CD4-positive, CD25-positive, alpha-beta regulatory T cell (primary cell): ENCODE measurements at regions not wholly inside any gene's neighbourhood (a gene's known extent, or its start where the extent isn't known, plus 50 kb on each side); places are given as distances from the start of the nearest gene placed in this dataset.

Experiments
- ATAC-seq, 2 donors: fragments of 150-1000 bp; cut with Tn5 transposase; one replicate each; pipeline ENCODE4 v1.10.0; 2021; ENCODE audit warnings: low read depth in 2 of 2, moderate number of reproducible peaks in 2 of 2, moderate library complexity in 1 of 2
- DNase-seq, 3 donors: peaks; one replicate each; pipeline versions ENCODE4 v3.0.0 to v3.0.0-alpha.2; 2012 to 2022; ENCODE audit warnings: mixed read lengths in 1 of 3
- H3K27ac ChIP-seq: one replicate; pipeline ENCODE4 v1.7.0; 2013; ENCODE audit warnings: mild to moderate bottlenecking, low read length; ENCODE audit not compliant: insufficient read depth, poor library complexity, severe bottlenecking
- H3K27me3 ChIP-seq: one replicate; pipeline ENCODE4 v1.7.0; 2013; ENCODE audit warnings: low read length; ENCODE audit not compliant: control insufficient read depth, insufficient read depth
- H3K36me3 ChIP-seq: one replicate; pipeline ENCODE4 v1.7.0; 2013; ENCODE audit warnings: mild to moderate bottlenecking, low read length, moderate library complexity; ENCODE audit not compliant: control insufficient read depth, insufficient read depth
- H3K4me1 ChIP-seq: 2 replicates; pipeline ENCODE4 v1.7.0; 2013; ENCODE audit warnings: mild to moderate bottlenecking, low read length; ENCODE audit not compliant: insufficient read depth, control insufficient read depth, poor library complexity, severe bottlenecking
- H3K4me3 ChIP-seq: one replicate; pipeline ENCODE4 v1.7.0; 2013; ENCODE audit warnings: low read depth, mild to moderate bottlenecking, low read length, moderate library complexity
- H3K9me3 ChIP-seq, 2 experiments: 1 replicate in 1 of 2; 2 replicates in 1 of 2; pipeline ENCODE4 v1.7.0; 2013; ENCODE audit warnings: low read length in 2 of 2, mild to moderate bottlenecking in 1 of 2, moderate library complexity in 1 of 2; ENCODE audit not compliant: control insufficient read depth in 2 of 2
- H3K27ac Mint-ChIP-seq, 3 donors: one replicate each; pipeline ENCODE4 v1.8.0; 2020 to 2022; ENCODE audit warnings: mild to moderate bottlenecking in 3 of 3, mixed read lengths in 3 of 3, moderate library complexity in 2 of 3
- H3K27me3 Mint-ChIP-seq: one replicate; pipeline ENCODE4 v1.8.0; 2022; ENCODE audit warnings: mild to moderate bottlenecking, mixed read lengths
- H3K36me3 Mint-ChIP-seq: one replicate; pipeline ENCODE4 v1.8.0; 2020; ENCODE audit warnings: mixed read lengths
- H3K4me1 Mint-ChIP-seq, 4 donors: one replicate each; pipeline ENCODE4 v1.8.0; 2020 to 2022; ENCODE audit warnings: mixed read lengths in 4 of 4, mild to moderate bottlenecking in 1 of 4
- H3K4me3 Mint-ChIP-seq, 4 donors: one replicate each; pipeline ENCODE4 v1.8.0; 2020 to 2022; ENCODE audit warnings: mild to moderate bottlenecking in 4 of 4, mixed read lengths in 4 of 4, moderate library complexity in 3 of 4
- H3K9me3 Mint-ChIP-seq, 7 donors: one replicate each; pipeline ENCODE4 v1.8.0; 2020 to 2022; ENCODE audit warnings: mixed read lengths in 7 of 7, mild to moderate bottlenecking in 3 of 7, moderate library complexity in 2 of 7

GRCh38 chr9:79120941-79121340 is 450.8 kb upstream of the TLE4 start:
- peaks cover 0 to 10% (median 1%) of the 10 kb centered on the region in 7 donors for H3K9me3 Mint-ChIP-seq
- H3K4me3 ChIP-seq: no peak overlapping the region
- DNase-seq (no peak), ATAC-seq (no peak)
- no peak overlapping the region for H3K27ac ChIP-seq
- no peaks in the 10 kb centered on the region for H3K9me3 ChIP-seq
- H3K4me3 Mint-ChIP-seq: no peak overlapping the region
- H3K36me3 Mint-ChIP-seq: no peaks in the 10 kb centered on the region
- H3K36me3 ChIP-seq: no peaks in the 10 kb centered on the region
- H3K4me1 Mint-ChIP-seq: no peaks in the 10 kb centered on the region
- H3K27ac Mint-ChIP-seq: no peak overlapping the region
- H3K27me3 Mint-ChIP-seq: no peaks in the 10 kb centered on the region
- H3K27me3 ChIP-seq: no peaks in the 10 kb centered on the region
- no peaks in the 10 kb centered on the region for H3K4me1 ChIP-seq

- DNase-seq (no peak), ATAC-seq (no peak)
- Mint-ChIP-seq H3K9me3 (peaks cover 0 to 10% (median 1%) of the 10 kb centered on the region in 7 donors), H3K4me3 (no peak overlapping the region), H3K27ac (no peak overlapping the region), H3K27me3 (no peaks in the 10 kb centered on the region), H3K4me1 (no peaks in the 10 kb centered on the region), H3K36me3 (no peaks in the 10 kb centered on the region)
- H3K27me3 ChIP-seq: no peaks in the 10 kb centered on the region
- no peaks in the 10 kb centered on the region for H3K4me1 ChIP-seq
- no peaks in the 10 kb centered on the region for H3K9me3 ChIP-seq
- no peak overlapping the region for H3K4me3 ChIP-seq
- H3K36me3 ChIP-seq: no peaks in the 10 kb centered on the region
- H3K27ac ChIP-seq: no peak overlapping the region
Observed at GRCh38 chr9:79123415-79123814, 448.4 kb upstream of the TLE4 start.

- ATAC-seq (no peak), DNase-seq (no peak)
- Mint-ChIP-seq H3K27ac (no peak overlapping the region), H3K9me3 (peaks cover 0 to 4% (median 1%) of the 10 kb centered on the region in 7 donors), H3K4me3 (no peak overlapping the region), H3K36me3 (no peaks in the 10 kb centered on the region), H3K4me1 (no peaks in the 10 kb centered on the region), H3K27me3 (no peaks in the 10 kb centered on the region)
- Histone ChIP-seq H3K4me1 (no peaks in the 10 kb centered on the region), H3K27me3 (no peaks in the 10 kb centered on the region), H3K4me3 (no peak overlapping the region), H3K36me3 (no peaks in the 10 kb centered on the region), H3K27ac (no peak overlapping the region), H3K9me3 (no peaks in the 10 kb centered on the region)
Observed at GRCh38 chr9:79127661-79128060, 444.1 kb upstream of the TLE4 start.

- Mint-ChIP-seq H3K4me3 (no peak overlapping the region), H3K9me3 (peaks cover 0 to 1% (median 0%) of the 10 kb centered on the region in 7 donors), H3K27me3 (no peaks in the 10 kb centered on the region), H3K27ac (no peak overlapping the region), H3K36me3 (no peaks in the 10 kb centered on the region), H3K4me1 (no peaks in the 10 kb centered on the region)
- H3K4me3 ChIP-seq: no peak overlapping the region
- H3K27ac ChIP-seq: no peak overlapping the region
- no peaks in the 10 kb centered on the region for H3K36me3 ChIP-seq
- H3K4me1 ChIP-seq: no peaks in the 10 kb centered on the region
- H3K9me3 ChIP-seq: no peaks in the 10 kb centered on the region
- no peaks in the 10 kb centered on the region for H3K27me3 ChIP-seq
- ATAC-seq: no peak
- peak in 1 of 3 donors; percentile 12 for DNase-seq
Observed at GRCh38 chr9:79129865-79130480, 441.8 kb upstream of the TLE4 start.

GRCh38 chr9:79131246-79131774 is 440.5 kb upstream of the TLE4 start:
- Histone ChIP-seq H3K4me3 (no peak overlapping the region), H3K36me3 (no peaks in the 10 kb centered on the region), H3K4me1 (no peaks in the 10 kb centered on the region), H3K9me3 (no peaks in the 10 kb centered on the region), H3K27ac (no peak overlapping the region), H3K27me3 (no peaks in the 10 kb centered on the region)
- DNase-seq (no peak), ATAC-seq (no peak)
- Mint-ChIP-seq H3K9me3 (peaks cover 0 to 1% (median 0%) of the 10 kb centered on the region in 7 donors), H3K4me1 (no peaks in the 10 kb centered on the region), H3K36me3 (no peaks in the 10 kb centered on the region), H3K27ac (no peak overlapping the region), H3K27me3 (no peaks in the 10 kb centered on the region), H3K4me3 (no peak overlapping the region)

- H3K9me3 ChIP-seq: no peaks in the 10 kb centered on the region
- H3K27ac Mint-ChIP-seq: no peak overlapping the region
- H3K4me1 Mint-ChIP-seq: no peaks in the 10 kb centered on the region
- no peak overlapping the region for H3K4me3 ChIP-seq
- no peaks in the 10 kb centered on the region for H3K36me3 ChIP-seq
- H3K4me3 Mint-ChIP-seq: no peak overlapping the region
- H3K27me3 ChIP-seq: no peaks in the 10 kb centered on the region
- H3K36me3 Mint-ChIP-seq: no peaks in the 10 kb centered on the region
- H3K4me1 ChIP-seq: no peaks in the 10 kb centered on the region
- peaks cover 0 to 1% (median 0%) of the 10 kb centered on the region in 7 donors for H3K9me3 Mint-ChIP-seq
- H3K27me3 Mint-ChIP-seq: no peaks in the 10 kb centered on the region
- no peak overlapping the region for H3K27ac ChIP-seq
- ATAC-seq (no peak), DNase-seq (no peak)
Observed at GRCh38 chr9:79131824-79132377, 439.9 kb upstream of the TLE4 start.

GRCh38 chr9:79134654-79135053 is 437.1 kb upstream of the TLE4 start:
- Histone ChIP-seq H3K27me3 (no peaks in the 10 kb centered on the region), H3K9me3 (no peaks in the 10 kb centered on the region), H3K4me1 (no peaks in the 10 kb centered on the region), H3K27ac (no peak overlapping the region), H3K4me3 (no peak overlapping the region), H3K36me3 (no peaks in the 10 kb centered on the region)
- ATAC-seq: no peak
- H3K4me3 Mint-ChIP-seq: no peak overlapping the region
- H3K27ac Mint-ChIP-seq: no peak overlapping the region
- H3K36me3 Mint-ChIP-seq: no peaks in the 10 kb centered on the region
- no peak for DNase-seq
- peaks cover 0 to 1% (median 0%) of the 10 kb centered on the region in 7 donors for H3K9me3 Mint-ChIP-seq
- H3K27me3 Mint-ChIP-seq: no peaks in the 10 kb centered on the region
- H3K4me1 Mint-ChIP-seq: no peaks in the 10 kb centered on the region
